COLO668 (cell line): ENCODE measurements at regions not wholly inside any gene's neighbourhood (a gene's known extent, or its start where the extent isn't known, plus 50 kb on each side); places are given as distances from the start of the nearest gene placed in this dataset.

ENCODE experiments used
- DNase-seq: peaks from one replicate; lab custom pipeline; 2025; ENCODE audit not compliant: unreplicated experiment; lab: John Stamatoyannopoulos, UW

- no peak for DNase-seq
These were observed 51.8 kb upstream of the ANK3 start for GRCh38 chr10:60441515-60441914.

DNA sequence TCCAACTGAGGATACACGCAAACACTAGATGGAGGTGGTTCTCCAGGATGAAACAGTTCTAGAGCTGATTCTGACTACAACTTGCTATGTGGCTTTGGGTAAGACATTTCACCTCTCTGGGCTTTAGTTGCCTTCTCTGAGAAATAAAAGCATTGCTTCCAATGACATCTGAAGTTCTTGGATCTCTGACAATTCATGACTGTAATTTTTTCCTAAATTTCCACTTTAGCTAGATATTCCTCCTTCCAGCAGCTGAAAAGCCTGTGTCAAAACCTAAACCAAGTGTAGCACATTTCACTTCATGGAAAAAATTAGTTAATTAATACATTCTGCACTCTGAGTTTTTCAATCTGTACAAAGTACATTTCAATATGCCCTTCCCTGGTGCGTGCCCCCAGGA, 50.0 kb upstream of the ANK3 start:
- DNase-seq: no peak
